MM.1S (cell line): ENCODE measurements at regions not wholly inside any gene's neighbourhood (a gene's known extent, or its start where the extent isn't known, plus 50 kb on each side); places are given as distances from the start of the nearest gene placed in this dataset.

ENCODE experiments used
- CTCF ChIP-seq: fragments of 300-600 bp; sonication (generic); IDR thresholded peaks from 2 replicates; pipeline ENCODE4 v1.5.1; 2016; ENCODE audit warnings: antibody characterized with exemption, low read length, mixed read lengths
- EZH2 ChIP-seq: fragments of 300-600 bp; sonication (generic); optimal IDR thresholded peaks from 2 replicates; pipeline ENCODE3; 2017; ENCODE audit warnings: low read depth, mild to moderate bottlenecking, antibody characterized with exemption, low read length, mixed read lengths

GRCh38 chrX:9343971-9344370 lies 120.9 kb upstream of the TBL1X start:
- TF ChIP-seq EZH2 = no peak
- TF ChIP-seq CTCF = no peak
